Non-pigmented ciliary epithelial cell (primary cell): ENCODE measurements at regions not wholly inside any gene's neighbourhood (a gene's known extent, or its start where the extent isn't known, plus 50 kb on each side); places are given as distances from the start of the nearest gene placed in this dataset.
"Not testable (repeated sequence)": the region's sequence is repeated elsewhere in the genome, so short reads cannot be mapped to it uniquely, and the experiment has no call there.

Experiments
- DNase-seq: peaks from one replicate; pipeline ENCODE4 v3.0.0-alpha.2; 2010; ENCODE audit warnings: low read depth

DNA sequence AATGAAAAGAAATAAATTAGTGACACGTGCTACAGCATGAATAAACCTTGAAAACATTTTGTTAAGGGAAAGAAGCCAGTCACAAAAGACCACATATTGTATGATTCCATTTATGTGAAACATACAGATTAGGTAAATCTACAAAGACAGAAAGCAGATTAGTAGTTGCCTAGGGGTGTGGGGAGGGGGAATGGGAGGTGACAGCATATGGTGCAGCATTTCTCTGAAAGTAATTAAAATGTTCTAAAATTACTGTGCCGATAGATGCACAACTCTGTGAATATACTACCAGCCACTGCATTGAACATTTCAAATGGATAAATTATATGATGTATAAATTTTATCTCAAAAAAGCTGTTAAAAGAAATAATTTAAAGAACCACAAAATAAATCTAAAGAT, 161.0 kb downstream of the TRIB2 start:
- no peak for DNase-seq

DNA sequence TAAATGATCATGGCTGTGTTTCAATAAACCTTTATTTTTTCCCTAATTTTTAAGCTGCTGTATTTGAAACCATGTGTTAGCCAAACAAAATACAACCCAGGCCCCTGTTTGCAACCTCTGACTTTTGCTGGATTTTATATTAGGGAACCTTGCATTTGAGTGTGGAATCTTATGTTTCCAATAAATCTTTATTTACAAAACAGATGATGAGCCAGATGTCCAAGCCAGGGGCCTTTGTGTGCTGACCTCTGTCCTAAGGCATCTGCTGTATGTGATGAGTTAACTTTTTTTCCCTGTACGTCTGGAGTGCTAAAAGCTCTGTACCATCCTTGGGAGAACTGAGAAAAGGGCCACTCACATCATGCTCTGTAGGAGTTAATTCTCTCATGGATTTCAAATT, 162.9 kb downstream of the TRIB2 start:
- no peak for DNase-seq

DNA sequence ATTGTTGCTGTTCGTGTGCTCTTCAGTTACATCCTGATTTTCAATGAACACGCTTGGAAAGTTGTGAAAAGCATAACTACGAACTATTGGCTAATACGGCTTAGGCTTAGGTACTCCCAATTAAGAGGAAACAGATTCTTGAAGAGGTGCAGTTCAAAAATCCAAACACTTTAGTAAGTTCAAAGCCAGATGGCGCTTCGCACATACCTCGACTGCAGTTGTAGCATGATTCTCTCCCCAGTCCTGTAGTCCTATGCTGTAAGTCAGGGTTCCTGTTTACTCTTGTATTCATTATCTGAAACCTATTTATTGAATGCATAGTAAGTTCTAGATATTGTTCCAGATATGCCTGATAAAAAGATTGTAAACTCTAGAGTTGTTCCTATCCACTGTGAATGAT, 165.2 kb downstream of the TRIB2 start:
- no peak for DNase-seq

DNA sequence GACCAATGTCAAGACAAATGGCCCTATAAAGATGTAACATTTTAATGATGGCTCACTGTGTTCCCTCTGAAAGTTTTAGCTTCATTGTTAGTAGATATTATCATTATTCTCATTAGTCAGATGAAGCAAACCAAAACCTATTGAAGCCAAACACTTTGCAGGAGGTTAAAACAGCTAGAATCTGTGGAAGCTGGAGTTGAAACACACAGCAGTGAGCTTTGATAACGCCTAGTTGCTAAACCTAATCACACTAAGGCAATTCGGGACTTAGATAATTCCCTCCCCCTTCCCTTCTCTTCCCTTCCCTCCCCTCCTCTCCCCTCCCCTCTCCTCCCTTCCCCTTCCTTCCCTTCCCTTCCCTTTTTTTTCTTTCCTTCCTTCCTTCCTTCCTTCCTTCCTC, 165.7 kb downstream of the TRIB2 start:
- DNase-seq = no peak

DNA sequence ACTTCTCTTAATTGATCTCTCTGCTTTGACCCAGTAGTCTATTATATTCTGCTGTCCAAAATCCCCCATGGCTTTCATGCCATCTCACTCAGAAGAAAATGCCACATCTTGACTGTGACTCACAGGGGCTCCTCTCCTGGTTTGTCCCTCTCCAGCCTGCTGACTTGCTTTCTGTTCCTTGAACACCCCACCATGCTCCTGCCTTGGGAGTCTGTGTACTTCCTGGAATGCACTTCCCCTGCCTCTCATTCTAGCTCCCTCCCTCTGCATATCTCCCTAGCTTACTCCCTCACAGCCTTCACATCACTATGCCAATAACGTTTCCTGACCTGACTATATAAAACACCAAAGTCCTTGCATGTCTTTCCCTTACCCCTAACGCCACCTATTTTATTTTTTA, 167.2 kb downstream of the TRIB2 start:
- DNase-seq = no peak

DNA sequence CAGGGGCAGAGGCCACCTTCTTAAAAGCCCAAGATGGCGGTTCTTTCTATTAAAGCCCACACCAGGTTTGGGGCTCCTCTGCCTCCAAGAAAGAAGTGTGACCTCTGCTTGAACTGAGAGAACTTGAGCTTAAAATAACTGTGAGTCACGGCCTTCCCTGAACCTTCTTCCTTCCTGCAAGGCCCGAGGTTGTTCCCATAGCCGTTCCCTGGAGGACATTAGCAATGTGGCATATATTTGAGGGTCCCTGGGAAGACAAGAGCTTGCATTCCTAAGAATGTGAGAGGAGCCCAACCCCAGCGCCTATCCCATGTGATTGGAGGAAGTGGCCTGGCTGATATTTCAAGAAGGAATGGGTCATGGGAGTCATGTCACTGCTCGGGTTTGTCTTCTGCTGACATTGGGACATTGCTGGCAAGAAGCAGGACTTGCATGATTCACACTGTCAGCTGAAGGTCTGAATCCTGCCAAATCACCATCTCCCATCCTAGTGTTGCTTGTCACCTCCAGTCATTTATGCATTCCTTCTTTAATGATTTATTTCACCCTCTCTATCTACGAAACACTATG, 168.1 kb downstream of the TRIB2 start:
- DNase-seq = peak; percentile 45

DNA sequence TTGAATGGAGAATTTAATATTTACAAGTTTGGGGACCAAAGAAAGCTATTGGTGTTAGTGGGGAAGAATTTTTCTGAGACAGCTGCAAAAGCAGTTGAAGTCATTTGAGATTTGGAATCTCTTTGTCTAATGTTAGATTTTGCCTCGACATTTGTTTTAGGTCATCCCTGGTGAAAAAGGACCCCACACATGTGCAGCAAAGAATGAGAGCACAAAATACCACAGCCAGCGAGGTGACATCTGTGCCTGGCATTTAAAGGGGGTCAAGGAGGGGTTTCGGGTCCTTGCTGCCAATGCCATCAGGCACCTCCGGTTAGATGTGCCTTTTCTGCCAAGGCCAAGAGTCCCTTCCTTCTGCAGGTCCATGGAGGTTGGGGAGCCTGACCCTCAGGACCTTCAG, 173.3 kb downstream of the TRIB2 start:
- DNase-seq = no peak

DNA sequence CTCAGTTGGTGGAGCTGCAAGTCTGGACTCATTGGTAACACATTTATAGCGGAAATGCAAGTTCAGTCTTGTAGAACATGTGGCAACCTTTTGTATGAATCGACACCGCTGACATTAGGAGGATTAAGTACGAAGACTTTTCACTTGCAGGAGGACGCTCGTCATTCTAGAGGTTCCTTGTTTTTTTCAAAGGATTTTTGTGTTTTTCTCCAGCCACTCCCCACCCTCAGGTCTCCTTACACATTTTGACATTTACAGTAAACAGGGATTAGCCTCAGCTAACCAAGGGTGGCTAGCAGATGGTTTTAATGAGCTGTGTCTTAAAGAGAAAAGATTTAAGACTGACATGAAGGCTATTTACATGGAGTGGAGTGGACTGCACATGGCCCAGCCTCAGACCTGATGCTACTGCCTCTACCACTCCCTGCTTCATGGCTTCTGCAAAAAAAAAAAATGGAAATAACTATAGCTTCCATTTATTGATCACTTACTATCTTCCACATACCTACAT, 173.8 kb downstream of the TRIB2 start:
- DNase-seq = no peak

DNA sequence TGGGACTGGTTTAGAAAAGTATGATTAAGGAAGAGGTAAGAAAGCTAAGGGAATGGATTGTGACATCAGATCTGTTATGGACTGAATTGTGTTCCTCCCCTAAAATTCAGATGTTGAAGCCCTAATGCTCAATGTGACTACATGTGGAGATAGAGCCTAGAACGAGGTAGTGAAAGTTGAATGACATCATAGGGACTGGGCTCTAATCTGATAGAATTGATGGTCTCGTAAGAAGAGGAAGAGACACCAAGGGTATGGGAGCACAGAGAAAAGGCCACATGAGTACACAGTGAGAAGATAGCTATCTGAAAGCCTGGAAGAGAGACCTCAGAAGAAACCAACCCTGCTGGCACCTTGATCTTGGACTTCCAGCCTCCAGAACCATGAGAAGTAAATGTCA, 178.3 kb downstream of the TRIB2 start:
- DNase-seq = no peak

DNA sequence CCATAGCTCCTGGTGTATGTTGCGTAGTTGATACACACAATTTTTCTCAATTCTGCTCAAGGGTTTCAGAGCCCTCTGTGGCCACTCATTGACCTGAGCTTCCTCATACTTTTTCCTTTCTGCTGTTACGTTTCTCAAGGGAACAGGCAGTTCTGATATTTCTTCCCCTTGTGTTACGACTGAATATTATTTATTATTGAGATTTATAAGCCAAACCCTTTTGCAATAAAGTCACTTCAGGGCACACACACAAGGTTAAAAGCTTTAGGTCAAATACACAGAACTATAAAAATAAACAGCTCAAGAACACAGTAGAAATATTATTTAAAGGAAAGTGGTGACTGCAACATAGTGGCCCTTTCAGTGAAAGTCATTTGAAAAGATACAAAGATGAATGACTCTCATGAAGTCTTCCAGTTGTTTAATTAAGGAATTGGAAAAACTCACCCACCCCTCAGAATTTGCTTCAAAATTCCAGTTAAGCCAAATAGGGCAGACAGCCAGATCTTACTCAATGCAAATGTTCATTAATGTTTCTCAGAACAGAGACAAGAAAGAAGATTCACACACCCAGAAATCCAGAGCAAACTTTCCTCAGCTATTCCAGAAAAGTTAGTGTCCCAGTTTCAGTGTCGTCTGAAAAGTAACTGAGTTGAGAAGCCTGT, 179.7 kb downstream of the TRIB2 start:
- no peak for DNase-seq

DNA sequence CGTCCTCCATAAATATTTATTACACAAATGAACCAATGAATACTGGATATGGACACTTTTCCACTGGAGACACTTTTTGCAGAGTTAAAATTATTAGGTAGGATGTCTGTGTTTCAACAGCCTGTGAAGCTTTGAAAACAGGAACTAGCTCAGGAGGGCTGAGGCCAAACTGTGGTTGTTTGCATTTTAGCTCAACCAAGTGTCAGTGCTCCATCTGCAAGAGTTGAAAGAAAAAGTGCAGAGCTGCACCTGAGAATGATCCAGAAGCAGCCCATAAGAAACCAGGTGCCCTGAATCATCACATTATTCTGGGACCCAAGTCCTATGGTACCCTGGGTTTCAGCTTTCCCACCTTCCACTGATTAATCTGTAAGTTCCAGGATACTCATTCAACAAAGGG, 180.4 kb downstream of the TRIB2 start:
- no peak for DNase-seq

DNA sequence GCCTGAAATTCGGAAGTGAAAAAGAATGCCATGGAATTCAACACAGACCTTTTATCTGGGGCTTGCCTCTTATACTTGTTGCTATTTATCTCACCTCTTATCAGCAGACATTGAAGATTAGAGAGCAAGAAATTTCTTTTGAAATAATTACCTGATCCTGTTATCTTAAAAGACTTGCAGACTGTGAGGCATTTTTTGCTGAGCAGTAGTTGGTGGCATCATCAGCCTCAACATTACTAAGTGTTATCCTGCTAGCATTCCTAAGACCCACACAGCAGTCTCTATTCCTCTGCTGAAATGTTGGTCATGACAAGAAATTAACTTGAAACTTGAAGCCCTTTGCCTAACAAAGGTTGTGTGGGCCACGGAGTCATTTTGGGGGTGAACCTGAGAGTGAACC, 186.5 kb downstream of the TRIB2 start:
- no peak for DNase-seq

DNA sequence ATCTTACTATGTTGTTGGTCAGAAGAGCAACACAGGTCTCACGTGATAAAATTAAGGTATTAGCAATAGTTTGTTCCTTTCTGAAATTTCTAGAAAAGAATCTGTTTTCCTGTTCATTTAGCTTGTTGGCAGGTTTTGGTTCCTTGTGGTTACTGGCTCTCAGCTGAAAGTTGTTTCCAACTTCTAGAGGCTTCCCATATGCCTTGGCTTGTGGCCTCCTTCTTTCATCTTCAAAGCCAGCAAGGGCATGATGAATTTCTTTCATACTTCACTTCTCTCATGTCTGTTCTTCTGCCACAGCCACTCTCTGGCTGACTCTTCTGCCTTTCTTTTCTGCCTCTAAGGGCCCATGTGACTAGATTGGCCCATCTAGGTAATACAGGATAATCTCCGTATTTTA, 193.7 kb downstream of the TRIB2 start:
- DNase-seq = no peak

DNA sequence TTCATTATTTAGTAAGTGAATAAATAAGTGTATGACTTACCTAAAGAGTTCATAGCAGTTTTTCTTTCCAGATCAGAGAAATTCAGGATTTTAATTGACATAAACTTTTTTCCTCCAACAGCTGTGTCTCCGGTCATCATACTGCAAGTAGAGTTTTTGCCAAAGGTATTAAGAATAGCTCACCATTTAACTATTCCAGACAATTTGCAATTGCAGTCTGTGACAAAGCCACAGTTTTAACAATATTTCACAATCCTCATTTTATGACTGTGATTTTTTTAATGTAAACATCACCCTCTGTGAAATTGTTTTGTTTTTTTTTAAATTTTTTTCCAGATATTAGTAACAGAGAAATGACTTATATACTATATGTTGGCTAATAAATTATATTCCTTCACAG, 199.1 kb downstream of the TRIB2 start:
- no peak for DNase-seq

DNA sequence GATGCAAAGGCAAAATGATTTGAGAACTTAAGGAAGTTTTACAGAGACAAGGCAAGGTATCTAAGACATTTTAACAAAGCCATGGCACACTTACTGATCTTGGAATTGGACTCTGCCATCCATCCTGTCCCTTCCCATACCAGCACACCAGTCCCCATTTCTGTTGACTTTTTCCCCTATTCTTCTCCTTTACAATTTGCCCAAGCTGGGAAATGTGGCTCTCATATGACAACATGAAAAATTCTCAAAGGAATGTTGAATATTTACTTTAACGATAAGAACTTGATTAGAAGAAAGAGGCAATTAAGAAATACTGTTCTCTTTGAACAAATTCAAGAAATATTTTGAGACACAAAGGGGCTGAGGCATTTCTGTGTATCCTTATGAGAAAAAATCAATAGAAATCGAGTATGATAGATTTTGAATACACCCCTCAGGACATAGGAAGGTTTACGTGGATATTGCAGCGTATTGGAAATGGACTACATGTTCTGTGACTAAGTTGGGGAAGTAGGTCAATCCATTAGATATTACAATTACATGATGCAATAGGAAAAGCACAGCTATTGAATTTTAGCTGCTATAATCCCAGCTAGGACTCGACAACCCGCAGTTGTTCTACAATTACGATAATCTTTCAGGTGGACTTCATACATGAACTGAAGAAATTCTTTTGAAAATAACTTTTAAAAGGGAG, 201.6 kb downstream of the TRIB2 start:
- DNase-seq = no peak

DNA sequence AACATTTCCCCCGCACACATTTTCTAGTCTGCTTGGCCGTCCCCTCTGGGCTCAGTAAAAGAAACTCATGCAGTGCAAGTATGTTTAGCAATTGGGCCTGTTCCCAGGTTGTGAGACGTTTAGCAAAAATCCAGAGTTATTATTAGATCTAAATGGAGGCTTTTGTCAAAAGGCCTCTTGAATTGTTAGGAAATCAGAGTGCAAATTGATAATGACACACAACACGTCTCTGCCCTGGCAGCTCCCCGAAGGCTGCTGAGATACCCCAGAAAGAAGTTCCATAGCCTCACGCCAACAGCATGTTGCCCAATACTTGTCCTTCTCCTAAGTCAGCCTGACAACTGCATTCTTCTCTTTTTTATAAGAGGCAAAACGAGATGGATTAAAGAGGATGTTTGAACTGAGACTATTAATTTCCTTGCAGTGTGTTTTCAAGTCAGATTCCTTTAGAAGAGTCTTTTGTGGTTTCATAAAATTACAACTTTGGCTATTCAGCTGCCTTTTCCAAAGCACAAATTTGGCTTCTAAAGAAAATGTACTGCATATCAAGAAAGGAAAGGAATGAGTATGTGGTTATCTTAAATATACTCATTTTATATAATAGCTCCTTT, 202.2 kb downstream of the TRIB2 start:
- DNase-seq = peak; percentile 30

DNA sequence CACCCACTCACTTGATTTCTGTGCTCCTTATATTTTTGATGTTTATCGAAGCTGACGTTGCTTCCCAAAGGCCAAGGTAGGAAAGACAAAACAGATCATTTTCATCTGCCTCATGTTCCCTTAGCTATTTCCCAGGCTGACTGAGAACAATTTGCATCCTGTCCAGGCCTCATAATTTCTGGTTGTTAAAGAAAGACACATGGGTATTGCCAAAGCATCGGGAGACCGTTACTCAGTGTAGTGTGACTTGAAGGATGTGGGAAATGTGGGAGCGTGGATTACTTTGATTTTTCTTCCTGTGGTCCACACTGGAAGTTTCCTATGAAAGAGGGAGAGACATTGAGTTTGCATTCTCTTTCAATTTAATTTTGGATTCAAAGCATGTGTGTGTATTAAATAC, 204.6 kb downstream of the TRIB2 start:
- DNase-seq = no peak

DNA sequence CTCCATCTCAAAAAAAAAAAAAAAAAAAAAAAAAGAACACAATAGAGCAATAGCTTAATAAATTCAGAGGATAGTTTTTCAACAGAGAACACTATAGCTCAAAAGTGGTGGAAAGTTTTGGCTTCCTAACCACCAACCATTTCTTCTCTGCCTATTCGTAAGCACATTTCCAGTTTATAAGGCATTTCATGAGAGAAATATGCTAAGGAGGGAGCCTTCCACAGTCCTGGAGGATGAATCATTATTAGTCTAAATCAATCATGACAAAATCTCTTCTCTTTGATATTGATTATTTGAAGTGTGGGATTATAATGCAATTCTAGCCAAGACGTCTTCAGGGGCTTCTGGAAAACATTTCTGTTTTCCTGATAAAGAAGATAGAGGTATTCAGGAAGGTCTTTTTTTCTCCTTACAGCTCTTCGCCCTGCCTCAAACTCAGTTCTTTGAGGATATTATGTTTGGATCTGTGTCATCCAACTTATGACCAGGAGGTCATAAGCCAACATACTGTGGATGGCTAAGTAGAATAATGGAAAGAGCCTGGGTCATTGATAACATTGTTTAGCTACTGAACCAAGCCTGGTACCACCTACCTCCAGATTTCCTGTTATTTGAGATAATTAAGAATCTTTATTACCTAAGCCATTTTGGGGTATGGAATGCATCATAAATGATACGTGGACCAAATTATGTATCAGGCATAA, 207.3 kb downstream of the TRIB2 start:
- no peak for DNase-seq

DNA sequence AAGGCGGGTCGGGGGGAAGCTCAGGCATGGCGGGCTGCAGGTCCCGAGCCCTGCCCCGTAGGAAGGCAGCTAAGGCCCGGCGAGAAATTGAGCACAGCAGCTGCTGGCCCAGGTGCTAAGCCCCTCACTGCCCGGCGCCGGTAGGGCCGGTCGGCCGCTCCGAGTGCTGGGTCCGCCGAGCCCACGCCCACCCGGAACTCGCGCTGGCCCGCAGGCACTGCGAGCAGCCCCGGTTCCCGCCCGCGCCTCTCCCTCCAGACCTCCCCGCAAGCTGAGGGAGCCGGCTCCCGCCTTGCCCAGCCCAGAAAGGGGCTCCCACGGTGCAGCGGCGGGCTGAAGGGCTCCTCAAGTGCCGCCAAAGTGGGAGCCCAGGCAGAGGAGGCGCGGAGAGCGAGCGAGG, 209.9 kb downstream of the TRIB2 start:
- DNase-seq = not testable (repeated sequence)

DNA sequence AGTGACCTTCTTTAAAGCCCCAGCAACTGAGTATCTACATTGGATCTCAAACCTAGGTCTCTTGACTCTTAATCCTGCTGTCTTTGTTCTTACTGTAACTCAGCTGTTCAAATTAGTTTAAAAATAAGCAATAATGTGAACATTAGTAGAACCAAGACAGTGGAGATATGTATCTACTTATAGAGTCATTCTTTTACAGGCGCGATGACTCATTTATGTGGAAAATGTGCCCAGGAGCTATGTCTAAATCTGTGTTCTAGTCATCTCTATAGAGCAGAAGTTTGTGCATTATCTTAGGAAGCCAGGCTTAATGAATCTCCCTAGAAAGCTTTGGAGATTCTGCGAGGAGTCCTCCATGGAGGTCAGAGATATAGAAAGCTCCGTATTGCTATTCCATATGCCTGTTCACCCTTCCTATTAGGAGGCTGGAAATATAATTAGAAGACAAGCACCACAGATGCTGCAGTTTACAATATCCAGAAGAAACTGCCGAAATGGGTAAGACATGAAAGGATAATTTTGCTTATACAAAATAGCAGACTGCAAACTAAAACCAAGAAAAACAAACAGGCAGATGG, 211.6 kb downstream of the TRIB2 start:
- no peak for DNase-seq

DNA sequence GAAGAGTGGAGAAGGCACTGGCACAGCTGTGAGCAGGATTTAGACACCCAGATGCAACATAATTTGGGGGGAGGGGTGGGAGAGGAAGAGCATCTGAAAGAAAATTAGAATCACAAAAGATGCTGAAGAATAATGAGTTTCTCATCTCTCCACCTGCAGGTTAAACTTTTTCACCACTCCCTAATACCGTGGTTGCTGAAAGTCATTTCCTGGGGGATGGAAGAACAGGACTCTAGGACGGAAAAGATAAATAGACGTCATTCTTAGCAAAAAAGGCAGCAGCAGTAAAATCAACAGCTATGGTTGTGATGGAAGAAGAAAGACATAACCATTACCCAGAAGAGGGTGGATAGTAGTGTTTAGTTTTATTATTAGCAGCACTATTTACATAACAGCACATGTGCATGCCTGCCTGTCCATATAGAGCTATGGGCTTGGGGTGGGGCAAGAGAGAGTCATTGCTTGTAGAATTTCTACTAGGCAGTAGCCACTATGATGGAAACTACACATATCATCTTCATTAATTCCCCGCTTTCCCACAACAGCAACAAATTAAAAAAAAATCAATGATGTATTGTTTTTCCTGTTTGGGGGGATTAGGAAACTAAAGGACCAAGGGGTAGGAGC, 212.2 kb downstream of the TRIB2 start:
- DNase-seq = no peak

DNA sequence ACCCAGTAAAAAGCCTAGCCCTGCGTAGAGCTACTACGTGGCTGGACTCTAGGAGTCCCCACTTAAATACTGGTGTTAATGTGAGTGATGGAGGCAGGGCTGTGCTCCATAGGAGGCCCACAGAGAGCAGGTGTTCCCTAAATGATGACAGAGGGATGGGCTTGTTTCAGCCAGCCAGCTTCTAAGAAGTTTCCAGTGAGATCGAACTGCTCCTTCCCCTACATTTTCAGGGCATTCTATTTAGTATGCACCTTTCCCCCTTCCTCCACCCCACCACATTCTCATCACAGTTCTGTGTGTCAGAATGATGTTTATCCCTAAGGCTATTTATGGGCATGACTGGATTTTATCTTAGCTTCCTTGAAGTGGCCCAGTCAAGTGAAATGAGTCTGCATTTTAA, 213.0 kb downstream of the TRIB2 start:
- no peak for DNase-seq
